Erythroblast (primary cell): ENCODE measurements at regions not wholly inside any gene's neighbourhood (a gene's known extent, or its start where the extent isn't known, plus 50 kb on each side); places are given as distances from the start of the nearest gene placed in this dataset.

Source experiments
- GATA1 ChIP-seq: IDR thresholded peaks from 2 replicates; pipeline ENCODE4 v1.6.1; 2011; ENCODE audit warnings: low read depth, mild to moderate bottlenecking, control low read depth, low read length, moderate library complexity
- POLR2A ChIP-seq: IDR thresholded peaks from 2 replicates; pipeline ENCODE4 v1.6.1; 2011; ENCODE audit warnings: mild to moderate bottlenecking, low read length

- TF ChIP-seq POLR2A = no peak
- no peak for TF ChIP-seq GATA1
Measured at GRCh38 chr15:95567686-95568085, 762.8 kb upstream of the NR2F2 start.
